ENCODE measurements at regions not wholly inside any gene's neighbourhood (a gene's known extent, or its start where the extent isn't known, plus 50 kb on each side); places are given as distances from the start of the nearest gene placed in this dataset.
"Not testable (repeated sequence)": the region's sequence is repeated elsewhere in the genome, so short reads cannot be mapped to it uniquely, and the experiment has no call there.

DNA sequence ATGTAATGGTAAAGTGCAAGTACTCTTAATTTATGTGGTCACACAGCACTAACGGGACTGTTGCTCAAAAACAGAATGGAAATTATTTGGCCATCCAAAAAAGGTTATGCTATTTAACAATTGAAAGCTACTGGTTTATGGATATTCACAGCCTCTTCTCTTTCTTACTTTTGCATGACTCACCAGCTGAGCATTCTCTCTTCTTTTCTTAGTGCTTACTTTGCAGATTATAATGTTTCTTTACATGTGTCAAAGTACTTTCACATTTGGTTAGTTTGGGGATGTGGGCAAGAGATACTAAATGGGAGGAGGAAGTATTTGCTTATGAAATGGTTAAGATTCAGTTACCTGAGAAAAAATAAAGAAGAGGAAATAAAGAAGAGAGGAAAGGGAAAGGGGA lies 610.5 kb downstream of the HTR1B start:
- no peak for DNase-seq
- Histone ChIP-seq H3K9me3 (no peaks in the 10 kb centered on the region), H3K4me1 (no peaks in the 10 kb centered on the region), H3K36me3 (ENCODE audit: low read depth, missing control alignments) (no peaks in the 10 kb centered on the region), H3K4me3 (no peak overlapping the region), H3K27me3 (no peaks in the 10 kb centered on the region), H3K27ac (no peak overlapping the region)
- intact Hi-C loops (cut with DNase I; ENCODE audit: low total_unique reads): no loop called here
- TF ChIP-seq POLR2A (IDR thresholded peaks at IDR 0.05): no peak
- no peak for TF ChIP-seq CTCF (IDR thresholded peaks at IDR 0.05)
- 50 to 56% methylated on average over 1 of the region's 1 CpG for WGBS, 2 donors

GRCh38 chr6:76849274-76849970 lies 613.9 kb downstream of the HTR1B start:
- H3K4me3 ChIP-seq; intact Hi-C loops (cut with DNase I; ENCODE audit: low total_unique reads): not testable (repeated sequence)

GRCh38 chr6:76843054-76843822 lies 620.1 kb downstream of the HTR1B start:
- TF ChIP-seq CTCF (IDR thresholded peaks at IDR 0.05): no peak
- no peak for TF ChIP-seq POLR2A (IDR thresholded peaks at IDR 0.05)
- no peak for DNase-seq
- intact Hi-C loops (cut with DNase I; ENCODE audit: low total_unique reads): no loop called here

More at GRCh38 chr6:76849274-76849970, 613.9 kb downstream of the HTR1B start:
- not testable (repeated sequence) for H3K27me3 ChIP-seq; DNase-seq; H3K9me3 ChIP-seq; H3K27ac ChIP-seq; H3K4me1 ChIP-seq; H3K36me3 ChIP-seq (ENCODE audit: low read depth, missing control alignments)
- WGBS, 2 donors: 38 to 77% methylated on average over 3 to 9 of the region's 9 CpGs

GRCh38 chr6:76840865-76841264 lies 622.4 kb downstream of the HTR1B start:
- Histone ChIP-seq H3K36me3 (ENCODE audit: low read depth, missing control alignments) (no peaks in the 10 kb centered on the region), H3K9me3 (no peaks in the 10 kb centered on the region), H3K4me1 (peaks cover 20% of the 10 kb centered on the region), H3K27me3 (no peaks in the 10 kb centered on the region), H3K27ac (no peak overlapping the region), H3K4me3 (no peak overlapping the region)
- WGBS, 2 donors: 84 to 89% methylated on average over 3 of the region's 3 CpGs
- intact Hi-C loops (cut with DNase I; ENCODE audit: low total_unique reads): no loop called here
- TF ChIP-seq CTCF (IDR thresholded peaks at IDR 0.05) (no peak), POLR2A (IDR thresholded peaks at IDR 0.05) (no peak)
- no peak for DNase-seq

More at GRCh38 chr6:76843054-76843822, 620.1 kb downstream of the HTR1B start:
- H3K4me1 ChIP-seq: peaks cover 14% of the 10 kb centered on the region
- no peak overlapping the region for H3K27ac ChIP-seq
- no peaks in the 10 kb centered on the region for H3K9me3 ChIP-seq
- no peaks in the 10 kb centered on the region for H3K36me3 ChIP-seq (ENCODE audit: low read depth, missing control alignments)
- 0% methylated on average over 1 of the region's 1 CpG for WGBS, 2 donors
- H3K4me3 ChIP-seq: no peak overlapping the region
- no peaks in the 10 kb centered on the region for H3K27me3 ChIP-seq

GRCh38 chr6:76840041-76840745 lies 623.1 kb downstream of the HTR1B start:
- TF ChIP-seq CTCF (IDR thresholded peaks at IDR 0.05) (no peak), POLR2A (IDR thresholded peaks at IDR 0.05) (no peak)
- H3K4me3 ChIP-seq: no peak overlapping the region
- H3K27me3 ChIP-seq: no peaks in the 10 kb centered on the region
- peaks cover 20% of the 10 kb centered on the region for H3K4me1 ChIP-seq
- H3K27ac ChIP-seq: no peak overlapping the region
- DNase-seq: no peak
- 59 to 79% methylated on average over 3 of the region's 3 CpGs for WGBS, 2 donors
- no peaks in the 10 kb centered on the region for H3K9me3 ChIP-seq
- H3K36me3 ChIP-seq (ENCODE audit: low read depth, missing control alignments): no peaks in the 10 kb centered on the region
- intact Hi-C loops (cut with DNase I; ENCODE audit: low total_unique reads): no loop called here
